Mammary epithelial cell (primary cell): ENCODE measurements at regions not wholly inside any gene's neighbourhood (a gene's known extent, or its start where the extent isn't known, plus 50 kb on each side); places are given as distances from the start of the nearest gene placed in this dataset.

ENCODE experiments used
- CTCF ChIP-seq, 2 donors: IDR thresholded peaks in 1 of 2; conservative IDR thresholded peaks in 1 of 2; 2 replicates each; pipeline ENCODE4 v1.5.1; 2011 to 2012; ENCODE audit warnings: inconsistent platforms in 2 of 2, low read length in 2 of 2, mild to moderate bottlenecking in 2 of 2, control low read depth in 1 of 2, low read depth in 1 of 2; ENCODE audit not compliant: insufficient read depth in 1 of 2; ENCODE audit errors: extremely low read depth in 1 of 2
- EZH2 ChIP-seq: IDR thresholded peaks from 2 replicates; pipeline ENCODE4 v1.6.1; 2012; ENCODE audit warnings: low read length, inconsistent platforms, borderline replicate concordance

GRCh38 chr2:166593403-166593802 lies 99.4 kb upstream of the SCN7A start:
- TF ChIP-seq CTCF (conservative IDR thresholded peaks at IDR 0.05 in 1 of 2, IDR thresholded peaks at IDR 0.05 in 1 of 2; ENCODE audit: extremely low read depth in 1 of 2, insufficient read depth in 1 of 2, low read depth in 1 of 2, low read length in 2 of 2) (no peak), EZH2 (no peak)
